ENCODE measurements at regions not wholly inside any gene's neighbourhood (a gene's known extent, or its start where the extent isn't known, plus 50 kb on each side); places are given as distances from the start of the nearest gene placed in this dataset.

DNA sequence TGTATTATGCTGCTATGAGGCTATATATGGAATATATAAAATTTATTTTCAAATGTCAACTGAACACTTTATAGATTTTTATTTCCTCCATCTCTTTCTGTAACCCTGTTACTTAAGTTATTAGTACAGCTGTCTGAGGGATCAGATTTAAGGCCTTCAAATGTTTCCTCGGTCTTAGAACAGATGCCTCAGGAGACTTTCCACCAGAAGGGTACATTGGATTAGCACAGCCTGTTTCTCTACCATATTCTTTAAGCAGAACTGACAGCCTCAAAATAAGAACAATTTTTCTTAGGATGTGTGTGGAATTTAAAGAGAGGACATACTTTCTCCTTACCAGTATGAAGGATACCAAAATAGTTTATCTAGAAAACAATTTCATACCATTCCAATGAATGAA is 53.0 kb upstream of the HGF start:
- TF ChIP-seq, protein P1, sequence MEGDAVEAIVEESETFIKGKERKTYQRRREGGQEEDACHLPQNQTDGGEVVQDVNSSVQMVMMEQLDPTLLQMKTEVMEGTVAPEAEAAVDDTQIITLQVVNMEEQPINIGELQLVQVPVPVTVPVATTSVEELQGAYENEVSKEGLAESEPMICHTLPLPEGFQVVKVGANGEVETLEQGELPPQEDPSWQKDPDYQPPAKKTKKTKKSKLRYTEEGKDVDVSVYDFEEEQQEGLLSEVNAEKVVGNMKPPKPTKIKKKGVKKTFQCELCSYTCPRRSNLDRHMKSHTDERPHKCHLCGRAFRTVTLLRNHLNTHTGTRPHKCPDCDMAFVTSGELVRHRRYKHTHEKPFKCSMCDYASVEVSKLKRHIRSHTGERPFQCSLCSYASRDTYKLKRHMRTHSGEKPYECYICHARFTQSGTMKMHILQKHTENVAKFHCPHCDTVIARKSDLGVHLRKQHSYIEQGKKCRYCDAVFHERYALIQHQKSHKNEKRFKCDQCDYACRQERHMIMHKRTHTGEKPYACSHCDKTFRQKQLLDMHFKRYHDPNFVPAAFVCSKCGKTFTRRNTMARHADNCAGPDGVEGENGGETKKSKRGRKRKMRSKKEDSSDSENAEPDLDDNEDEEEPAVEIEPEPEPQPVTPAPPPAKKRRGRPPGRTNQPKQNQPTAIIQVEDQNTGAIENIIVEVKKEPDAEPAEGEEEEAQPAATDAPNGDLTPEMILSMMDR (IDR thresholded peaks at IDR 0.05; ENCODE audit: low read length): no peak
- TF ChIP-seq EZH2phosphoT487 (IDR thresholded peaks at IDR 0.05; ENCODE audit: low read length): no peak

Data from MM.1S (cell line).